ENCODE measurements at regions not wholly inside any gene's neighbourhood (a gene's known extent, or its start where the extent isn't known, plus 50 kb on each side); places are given as distances from the start of the nearest gene placed in this dataset.

DNA sequence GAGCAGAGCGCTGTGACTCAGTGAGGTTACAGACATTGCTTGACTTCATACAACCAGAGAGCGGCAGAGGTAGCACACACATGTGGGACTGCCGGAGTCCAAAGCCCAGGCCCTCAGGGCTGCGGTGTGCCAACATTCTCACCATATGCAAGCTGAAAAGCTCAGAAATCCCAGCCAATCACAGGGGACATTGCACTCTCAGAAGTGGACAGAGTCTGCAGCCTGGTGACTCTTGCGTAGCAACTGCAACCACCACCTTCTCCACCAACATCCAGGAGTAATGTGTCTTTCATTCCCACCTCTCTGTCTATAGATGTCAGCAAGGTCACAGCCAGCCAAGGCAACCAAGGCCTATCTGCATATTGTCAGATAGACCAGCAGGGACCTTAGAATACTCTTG, 158.1 kb downstream of the TTC32 start:
- TF ChIP-seq, protein P1, sequence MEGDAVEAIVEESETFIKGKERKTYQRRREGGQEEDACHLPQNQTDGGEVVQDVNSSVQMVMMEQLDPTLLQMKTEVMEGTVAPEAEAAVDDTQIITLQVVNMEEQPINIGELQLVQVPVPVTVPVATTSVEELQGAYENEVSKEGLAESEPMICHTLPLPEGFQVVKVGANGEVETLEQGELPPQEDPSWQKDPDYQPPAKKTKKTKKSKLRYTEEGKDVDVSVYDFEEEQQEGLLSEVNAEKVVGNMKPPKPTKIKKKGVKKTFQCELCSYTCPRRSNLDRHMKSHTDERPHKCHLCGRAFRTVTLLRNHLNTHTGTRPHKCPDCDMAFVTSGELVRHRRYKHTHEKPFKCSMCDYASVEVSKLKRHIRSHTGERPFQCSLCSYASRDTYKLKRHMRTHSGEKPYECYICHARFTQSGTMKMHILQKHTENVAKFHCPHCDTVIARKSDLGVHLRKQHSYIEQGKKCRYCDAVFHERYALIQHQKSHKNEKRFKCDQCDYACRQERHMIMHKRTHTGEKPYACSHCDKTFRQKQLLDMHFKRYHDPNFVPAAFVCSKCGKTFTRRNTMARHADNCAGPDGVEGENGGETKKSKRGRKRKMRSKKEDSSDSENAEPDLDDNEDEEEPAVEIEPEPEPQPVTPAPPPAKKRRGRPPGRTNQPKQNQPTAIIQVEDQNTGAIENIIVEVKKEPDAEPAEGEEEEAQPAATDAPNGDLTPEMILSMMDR (IDR thresholded peaks at IDR 0.05; ENCODE audit: low read depth, low read length): no peak
- TF ChIP-seq MYC (IDR thresholded peaks at IDR 0.05; ENCODE audit: low read depth, low read length): no peak
- TF ChIP-seq POLR2A (IDR thresholded peaks at IDR 0.05; ENCODE audit: extremely low read depth, insufficient read length): no peak
- TF ChIP-seq, protein P2, sequence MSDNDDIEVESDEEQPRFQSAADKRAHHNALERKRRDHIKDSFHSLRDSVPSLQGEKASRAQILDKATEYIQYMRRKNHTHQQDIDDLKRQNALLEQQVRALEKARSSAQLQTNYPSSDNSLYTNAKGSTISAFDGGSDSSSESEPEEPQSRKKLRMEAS (IDR thresholded peaks at IDR 0.05; ENCODE audit: low read depth, low read length): no peak
- no peak overlapping the region for H3K4me3 ChIP-seq (ENCODE audit: low read depth, low read length)
- no peak for DNase-seq (ENCODE audit: low read depth)

DNA sequence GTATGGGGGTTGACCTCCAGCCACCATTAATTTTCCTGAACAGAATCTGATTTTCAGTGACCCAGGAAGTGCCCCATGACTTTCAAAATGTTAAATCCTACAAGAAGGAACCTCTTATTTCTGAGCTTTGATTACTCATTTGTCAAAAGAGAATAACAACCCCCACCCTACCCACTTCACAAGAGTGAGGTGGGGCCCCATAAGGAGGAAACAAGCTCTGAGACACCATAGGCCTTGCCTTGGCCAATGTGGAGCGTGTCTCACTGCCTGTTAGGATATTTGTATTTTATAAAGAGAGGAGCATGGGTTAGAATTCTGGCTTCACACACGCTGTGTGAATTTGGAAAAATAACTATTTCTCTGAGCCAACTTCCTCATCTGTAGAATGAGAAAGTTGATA, 158.9 kb downstream of the TTC32 start:
- DNase-seq (ENCODE audit: low read depth): no peak
- TF ChIP-seq, protein P2 (IDR thresholded peaks at IDR 0.05; ENCODE audit: low read depth, low read length): no peak
- TF ChIP-seq MYC (IDR thresholded peaks at IDR 0.05; ENCODE audit: low read depth, low read length): no peak
- no peak for TF ChIP-seq POLR2A (IDR thresholded peaks at IDR 0.05; ENCODE audit: extremely low read depth, insufficient read length)
- TF ChIP-seq, protein P1 (IDR thresholded peaks at IDR 0.05; ENCODE audit: low read depth, low read length): no peak

DNA sequence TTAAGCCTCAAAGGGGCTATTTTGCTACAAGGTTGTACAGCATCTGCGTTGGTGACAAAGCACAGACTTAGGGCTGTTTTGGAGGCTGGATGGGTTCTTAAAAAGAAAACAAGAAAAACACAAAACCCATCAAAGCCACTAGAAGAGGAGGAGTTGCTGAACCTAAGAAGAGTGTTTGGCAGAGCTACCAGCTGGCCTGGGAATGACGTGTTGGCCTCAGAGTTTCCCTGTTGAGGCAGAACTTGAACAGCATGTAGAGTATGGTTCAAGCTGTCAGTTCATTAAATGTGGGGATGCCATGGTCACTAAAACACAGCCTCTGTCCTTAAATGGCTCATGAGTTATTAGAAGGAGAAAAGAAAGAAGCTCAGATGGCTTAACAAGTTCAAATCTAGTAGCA, 162.5 kb downstream of the TTC32 start:
- TF ChIP-seq MYC (IDR thresholded peaks at IDR 0.05; ENCODE audit: low read depth, low read length) (no peak), POLR2A (IDR thresholded peaks at IDR 0.05; ENCODE audit: extremely low read depth, insufficient read length) (no peak)
- TF ChIP-seq, protein P2 (IDR thresholded peaks at IDR 0.05; ENCODE audit: low read depth, low read length): no peak
- TF ChIP-seq, protein P1 (IDR thresholded peaks at IDR 0.05; ENCODE audit: low read depth, low read length): no peak
- H3K4me3 ChIP-seq (ENCODE audit: low read depth, low read length): no peak overlapping the region
- DNase-seq (ENCODE audit: low read depth): no peak

More for the DNA sequence above, 158.9 kb downstream of the TTC32 start:
- no peak overlapping the region for H3K4me3 ChIP-seq (ENCODE audit: low read depth, low read length)

DNA sequence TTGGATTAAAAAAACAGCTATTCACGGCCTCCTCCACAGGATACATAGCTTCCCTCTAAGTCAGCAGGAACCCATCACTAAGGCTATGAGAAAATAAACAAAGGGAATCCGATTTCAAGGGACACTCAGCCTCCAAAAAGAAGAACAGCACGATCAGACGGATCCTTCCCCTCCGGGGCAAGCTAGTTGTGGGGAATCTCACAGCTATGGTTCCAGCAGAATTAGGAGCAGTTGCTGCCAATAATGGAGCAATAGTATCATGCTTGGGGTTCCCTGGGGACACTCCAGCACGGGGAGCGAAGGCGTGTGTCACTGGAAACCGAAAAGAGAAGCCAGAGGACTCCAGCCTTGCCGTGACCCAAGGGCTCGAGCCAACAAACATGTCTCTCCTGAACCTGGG, 163.1 kb downstream of the TTC32 start:
- no peak overlapping the region for H3K4me3 ChIP-seq (ENCODE audit: low read depth, low read length)
- no peak for DNase-seq (ENCODE audit: low read depth)
- TF ChIP-seq POLR2A (IDR thresholded peaks at IDR 0.05; ENCODE audit: extremely low read depth, insufficient read length) (no peak), MYC (IDR thresholded peaks at IDR 0.05; ENCODE audit: low read depth, low read length) (no peak)
- TF ChIP-seq, protein P1 (IDR thresholded peaks at IDR 0.05; ENCODE audit: low read depth, low read length): no peak
- TF ChIP-seq, protein P2 (IDR thresholded peaks at IDR 0.05; ENCODE audit: low read depth, low read length): no peak

DNA sequence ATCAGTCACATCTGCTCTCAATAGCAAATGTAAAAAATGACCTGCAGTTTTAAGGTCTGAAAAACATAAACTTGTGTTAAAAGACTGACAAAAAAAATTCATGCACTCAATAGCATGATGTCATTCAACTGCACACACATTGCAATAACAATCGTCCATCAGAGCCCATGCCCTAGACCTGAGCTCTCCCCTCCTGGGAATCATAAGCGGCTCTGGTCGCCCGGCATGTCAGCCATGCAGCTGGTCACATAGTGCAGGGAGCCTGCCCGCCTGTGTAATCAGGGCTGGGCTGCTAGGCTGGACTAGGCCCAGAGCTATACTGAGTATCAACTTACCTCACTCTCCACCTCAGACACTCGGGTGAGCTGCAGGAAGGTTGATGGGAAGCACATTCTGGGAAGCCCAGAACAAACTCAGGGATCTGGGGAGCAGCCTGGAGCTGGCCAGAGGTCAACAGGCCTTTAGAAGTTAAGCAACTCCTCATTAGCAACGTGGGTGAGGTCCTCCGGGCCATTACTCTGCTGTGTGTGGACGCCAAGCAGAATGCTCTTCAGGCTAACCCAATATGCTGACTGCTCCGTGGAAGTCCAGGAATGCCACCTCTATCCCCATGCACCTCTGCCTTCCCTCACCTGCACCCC, 165.5 kb downstream of the TTC32 start:
- H3K4me3 ChIP-seq (ENCODE audit: low read depth, low read length): no peak overlapping the region
- no peak for TF ChIP-seq POLR2A (IDR thresholded peaks at IDR 0.05; ENCODE audit: extremely low read depth, insufficient read length)
- TF ChIP-seq MYC (IDR thresholded peaks at IDR 0.05; ENCODE audit: low read depth, low read length): no peak
- TF ChIP-seq, protein P2 (IDR thresholded peaks at IDR 0.05; ENCODE audit: low read depth, low read length): no peak

DNA sequence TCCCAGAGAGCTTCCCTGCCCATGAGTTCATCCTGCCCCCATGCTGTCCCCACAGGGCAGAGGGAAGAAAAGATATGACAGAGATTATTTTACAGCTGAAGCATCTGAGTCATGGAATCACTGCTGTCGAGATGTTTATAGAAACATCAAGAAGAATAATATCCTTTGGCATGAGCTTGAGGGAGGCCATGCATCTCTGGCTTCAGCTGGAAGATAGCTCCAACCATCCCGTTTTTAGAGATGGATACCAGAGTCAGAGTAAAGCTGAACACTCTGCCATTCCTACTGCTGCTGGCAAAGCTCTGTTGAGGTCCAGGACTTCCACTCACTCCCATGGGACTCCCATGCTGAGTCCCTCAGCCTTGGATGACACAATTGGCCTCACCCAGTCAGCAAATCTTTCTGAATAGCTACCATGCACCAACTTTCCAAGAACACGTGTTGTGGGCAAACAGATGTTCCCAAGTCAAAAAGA, 167.8 kb downstream of the TTC32 start:
- TF ChIP-seq, protein P2 (IDR thresholded peaks at IDR 0.05; ENCODE audit: low read depth, low read length): no peak
- H3K4me3 ChIP-seq (ENCODE audit: low read depth, low read length): no peak overlapping the region
- no peak for DNase-seq (ENCODE audit: low read depth)

More for the DNA sequence above, 165.5 kb downstream of the TTC32 start:
- no peak for DNase-seq (ENCODE audit: low read depth)
